GM18861 (cell line): ENCODE measurements at regions not wholly inside any gene's neighbourhood (a gene's known extent, or its start where the extent isn't known, plus 50 kb on each side); places are given as distances from the start of the nearest gene placed in this dataset.
"Not testable (repeated sequence)": the region's sequence is repeated elsewhere in the genome, so short reads cannot be mapped to it uniquely, and the experiment has no call there.

Experiments used
- ATAC-seq: cut with Tn5 transposase; IDR thresholded peaks from one replicate; pipeline ENCODE4 v1.9.1; 2021; ENCODE audit not compliant: unreplicated experiment

DNA sequence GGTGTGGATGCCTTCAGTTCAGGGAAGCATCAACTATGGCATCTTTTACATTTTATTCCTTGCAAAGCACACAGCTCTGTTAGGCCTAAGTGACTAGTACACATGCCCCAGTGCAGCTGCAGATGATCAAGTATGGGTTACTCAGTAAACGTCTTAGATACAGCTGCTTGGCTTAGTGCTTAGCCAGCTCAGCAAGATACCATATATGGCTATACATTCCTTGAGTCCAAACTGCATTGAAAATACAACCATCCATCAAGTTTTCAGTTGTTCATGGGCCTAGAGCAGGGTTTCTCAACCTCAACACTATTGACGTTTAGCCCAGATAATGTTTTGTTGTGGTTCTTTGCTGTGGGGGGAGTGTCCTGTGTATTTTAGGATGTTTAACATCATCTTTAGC lies 769.9 kb downstream of the TSN start:
- ATAC-seq = no peak

DNA sequence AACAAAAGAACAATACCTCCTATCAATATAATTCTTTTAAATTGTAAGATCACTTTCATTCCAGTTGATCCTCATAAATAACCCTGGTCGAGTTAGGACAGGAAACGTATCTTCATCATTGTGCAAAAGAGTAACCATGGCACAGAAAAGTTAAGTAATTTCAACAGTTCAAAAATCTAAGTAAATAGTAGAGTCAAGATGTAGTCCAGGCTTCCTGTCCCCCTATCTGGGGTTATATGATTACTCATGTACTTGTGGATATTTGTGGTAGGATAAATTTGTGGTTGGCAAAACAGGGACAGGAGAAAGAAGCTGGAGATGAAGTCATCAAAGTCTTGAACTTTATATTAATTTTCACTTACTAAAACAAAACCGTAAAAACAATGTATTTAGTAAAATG lies 772.6 kb downstream of the TSN start:
- ATAC-seq = no peak

DNA sequence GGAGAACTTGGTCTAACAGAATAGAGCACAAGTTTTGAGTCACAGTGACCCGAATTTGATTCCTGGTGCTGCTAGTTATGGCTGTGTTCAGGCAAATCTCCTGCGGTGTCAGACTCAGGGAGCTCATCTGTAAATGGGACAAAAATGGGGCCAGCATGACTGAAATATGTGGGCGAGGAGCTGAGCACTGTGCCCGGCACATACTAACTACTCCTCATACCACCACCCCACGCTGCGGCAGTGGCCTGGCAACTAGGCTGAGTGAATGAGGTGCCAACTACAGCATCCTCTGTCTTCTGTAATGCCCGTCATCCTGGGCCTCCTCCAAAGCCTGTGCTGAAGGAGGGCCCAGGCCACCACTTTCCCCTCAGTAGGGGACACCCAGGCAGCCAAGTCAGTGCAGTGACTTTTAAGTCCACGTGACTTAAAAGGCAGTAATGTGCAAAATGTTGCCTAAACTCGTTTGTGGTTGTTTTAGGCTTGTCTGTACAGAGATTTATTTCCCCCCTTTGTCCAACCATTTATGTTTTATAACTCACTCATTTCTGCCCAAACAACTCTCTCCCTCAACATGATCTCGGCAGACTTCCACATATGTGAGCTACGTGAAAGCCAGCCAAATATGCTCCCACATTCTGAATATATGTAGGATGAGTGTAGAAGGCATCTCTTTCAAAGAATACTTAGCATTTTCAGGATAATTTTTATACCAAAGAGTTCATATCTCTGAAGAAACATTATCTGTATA lies 773.7 kb downstream of the TSN start:
- ATAC-seq = no peak

DNA sequence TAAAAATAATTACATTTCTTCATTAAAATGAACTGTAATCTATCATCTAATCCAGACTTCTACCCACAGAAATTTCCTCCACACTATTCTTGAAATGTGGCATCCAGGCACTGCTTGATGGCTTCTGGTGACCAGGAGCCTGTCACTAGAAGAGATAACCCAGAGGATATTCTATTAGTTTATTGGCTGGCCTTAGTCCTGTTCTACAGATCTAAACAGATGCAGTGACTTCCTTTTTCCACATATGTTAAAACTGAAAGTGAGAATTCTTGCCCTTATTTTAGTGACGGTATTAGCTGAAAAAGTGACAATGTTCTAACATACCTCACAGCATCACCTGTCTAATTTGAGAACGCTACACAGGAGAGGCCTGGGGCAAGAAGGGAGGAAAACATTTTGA lies 775.4 kb downstream of the TSN start:
- peak; percentile 85 for ATAC-seq

DNA sequence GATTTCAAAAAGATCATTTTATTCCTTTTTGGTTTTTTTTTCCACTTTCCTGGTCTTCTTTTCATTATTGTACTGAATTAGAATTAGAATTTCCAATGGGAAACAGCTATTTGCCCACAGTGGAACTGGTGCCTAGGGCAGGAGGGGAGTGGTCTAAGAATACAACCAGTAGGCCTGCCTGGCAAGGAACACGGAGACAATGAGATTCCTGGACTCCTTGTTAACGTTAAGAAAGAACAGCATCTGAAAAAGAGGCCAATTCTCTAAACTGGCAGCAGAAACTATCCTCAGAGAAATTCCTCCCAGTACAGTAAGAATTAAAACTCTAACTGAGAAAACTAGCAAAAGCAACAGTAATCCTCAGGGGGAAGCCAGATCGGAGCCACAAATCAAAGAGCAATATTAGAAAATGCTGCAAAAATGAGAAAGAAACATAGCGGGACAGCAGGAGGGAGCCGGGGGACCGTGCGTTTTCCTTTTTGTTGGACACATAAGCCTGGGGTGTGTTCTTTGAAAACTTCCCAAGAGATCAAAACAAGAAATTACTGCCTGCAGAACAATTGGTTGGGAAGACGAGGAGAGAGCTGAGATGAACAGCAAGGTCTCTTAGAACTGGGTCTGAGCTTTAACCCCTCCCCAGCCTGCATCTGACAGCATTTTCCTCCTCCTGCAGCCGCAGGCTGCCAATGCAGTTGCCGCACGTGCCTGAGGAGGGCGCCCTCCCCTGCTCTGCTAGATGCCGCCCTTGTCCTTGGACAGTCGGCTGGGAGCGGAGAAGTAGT lies 776.0 kb downstream of the TSN start:
- no peak for ATAC-seq

DNA sequence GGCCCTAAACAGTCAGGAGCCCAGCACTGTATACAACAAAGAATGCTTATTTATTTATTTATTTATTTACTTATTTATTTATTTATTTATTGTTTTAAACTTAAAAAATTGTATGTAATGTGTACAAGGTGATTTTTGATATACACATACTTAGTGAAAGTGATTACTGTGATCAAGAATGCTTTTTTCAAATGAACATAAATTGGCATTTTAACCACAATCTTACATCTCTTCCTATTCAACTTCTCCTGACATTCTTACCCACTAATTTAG lies 776.6 kb downstream of the TSN start:
- ATAC-seq = no peak

DNA sequence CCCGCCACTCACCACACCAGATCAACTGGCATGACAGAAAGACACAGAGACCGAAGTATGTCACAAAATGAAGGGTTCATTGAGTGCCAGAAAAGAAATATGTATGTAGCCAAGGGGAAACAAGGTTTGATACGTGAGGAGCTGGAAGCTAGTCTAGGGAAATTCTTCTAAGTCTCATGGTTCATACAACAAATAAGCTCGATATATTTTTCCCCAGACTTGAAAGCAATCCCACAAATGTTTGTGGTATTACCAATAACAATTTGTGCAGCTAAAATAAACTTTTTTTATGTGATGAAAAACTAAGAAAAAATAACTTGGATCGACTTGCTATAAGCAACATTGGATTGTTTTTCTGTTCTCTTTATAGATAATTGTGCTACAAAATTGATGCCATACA lies 777.0 kb downstream of the TSN start:
- no peak for ATAC-seq

DNA sequence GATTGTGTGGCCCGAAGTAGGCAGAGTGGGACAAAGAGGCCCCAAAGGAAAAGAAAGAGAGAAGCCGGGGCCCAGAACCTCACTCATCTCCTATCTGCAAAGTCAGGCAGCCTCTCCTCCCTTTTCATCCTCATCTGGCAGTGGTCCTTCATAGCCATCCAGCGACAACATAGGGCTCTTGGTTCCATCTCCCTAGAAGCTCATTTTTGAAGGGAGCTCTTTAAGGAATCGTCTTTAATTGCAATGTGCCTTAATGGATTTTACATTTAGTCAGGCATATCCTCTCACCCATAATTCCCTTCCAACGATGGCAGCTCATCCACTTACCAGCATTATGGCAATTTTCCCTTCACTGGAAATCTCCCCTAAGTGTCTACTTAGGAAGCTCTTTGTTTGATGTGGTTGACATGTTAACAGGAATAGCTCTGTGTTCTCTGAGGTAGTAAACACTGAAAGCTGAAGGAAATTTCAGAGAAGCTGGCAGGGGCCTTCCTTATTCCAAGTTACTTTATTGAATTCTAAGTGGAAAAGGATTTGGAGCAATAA lies 780.6 kb downstream of the TSN start:
- no peak for ATAC-seq

DNA sequence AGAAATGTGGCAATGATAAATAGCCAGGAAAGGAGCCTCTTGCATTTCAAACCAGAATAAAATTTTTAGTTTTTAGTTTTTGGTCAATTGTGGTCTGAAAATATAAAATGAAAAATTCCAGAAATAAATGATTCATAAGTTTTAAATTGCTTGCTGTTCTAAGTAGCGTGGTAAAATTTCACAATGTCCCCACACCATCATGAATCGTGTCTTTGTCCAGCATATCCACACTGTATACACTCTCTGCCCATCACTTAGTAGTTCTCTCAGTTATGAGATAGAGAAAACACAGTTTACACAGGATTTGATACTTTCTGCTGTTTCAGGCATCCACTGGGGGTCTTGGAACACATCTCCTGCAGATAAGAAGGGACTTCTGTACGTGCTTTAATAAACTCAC lies 783.9 kb downstream of the TSN start:
- no peak for ATAC-seq

DNA sequence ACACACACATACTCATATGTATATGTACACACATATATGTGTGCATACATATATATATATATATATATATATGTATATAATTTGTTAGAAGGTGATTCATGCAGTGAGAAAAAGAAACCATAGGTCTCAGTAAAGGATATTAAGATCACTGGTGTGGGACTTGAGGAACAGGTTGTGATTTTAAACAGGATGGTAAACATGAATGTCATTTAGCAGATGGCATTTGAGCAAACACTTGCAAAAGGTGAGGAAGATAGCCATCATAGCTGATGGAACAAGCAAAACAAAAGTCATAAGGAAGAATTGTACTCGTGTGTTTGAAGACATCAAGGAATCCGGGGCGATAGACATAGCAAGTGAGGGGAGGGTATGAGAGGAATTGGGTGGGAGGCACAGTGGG lies 784.5 kb downstream of the TSN start:
- no peak for ATAC-seq

DNA sequence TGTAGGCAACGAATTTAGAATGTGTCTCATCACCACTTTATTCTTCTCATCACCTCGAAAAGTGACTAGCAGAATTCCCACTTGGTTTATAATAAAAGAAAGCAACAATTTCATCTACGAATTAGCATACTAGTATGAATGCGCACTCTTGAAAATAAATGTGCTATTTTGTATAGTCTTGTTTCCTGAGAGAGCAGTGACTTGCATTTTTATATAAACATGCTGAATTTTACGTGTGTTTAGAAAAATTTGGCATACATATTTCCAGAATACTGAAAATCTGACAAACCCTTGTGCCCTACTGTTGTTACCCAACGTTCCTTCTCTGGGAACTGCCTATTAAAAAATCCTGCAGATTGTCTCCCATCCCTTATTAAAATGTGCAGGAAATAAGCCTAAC lies 786.8 kb downstream of the TSN start:
- no peak for ATAC-seq

DNA sequence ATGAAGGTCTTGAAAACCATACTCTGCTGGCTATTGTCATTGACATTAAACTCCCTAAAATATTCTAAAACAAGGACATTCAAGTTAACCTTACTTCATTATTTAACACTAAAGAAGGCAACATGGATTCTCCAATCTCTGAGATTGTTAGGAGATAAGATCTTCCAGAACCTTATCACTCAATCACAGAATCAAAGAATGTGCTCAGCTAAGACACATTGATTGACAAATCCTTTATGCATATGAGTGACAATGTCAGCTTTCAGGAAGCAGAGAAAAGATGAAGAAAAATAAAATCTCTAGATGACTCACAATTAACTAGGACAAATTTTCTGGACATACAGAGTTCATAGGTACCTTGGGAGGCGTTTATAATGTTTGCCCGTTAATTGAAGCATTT lies 787.2 kb downstream of the TSN start:
- no peak for ATAC-seq

DNA sequence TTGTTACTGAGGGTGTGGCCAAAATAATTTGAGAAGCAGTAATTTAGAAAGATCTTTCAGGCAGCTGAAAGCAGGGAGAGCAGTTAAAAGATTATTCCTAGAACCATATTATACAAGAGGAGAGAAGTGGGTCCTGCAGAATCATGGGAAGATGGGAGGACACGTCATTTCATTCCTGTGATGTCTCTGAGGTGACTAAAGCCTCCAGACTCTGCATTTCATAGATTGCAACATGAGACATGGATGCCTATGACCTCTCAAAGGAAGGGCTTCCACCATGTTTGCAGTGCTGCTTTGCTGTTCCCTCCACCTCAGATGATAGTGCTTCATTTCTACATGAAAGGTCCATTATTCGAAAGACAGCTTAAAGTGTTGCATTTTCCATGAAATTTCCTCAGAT lies 788.4 kb downstream of the TSN start:
- ATAC-seq = no peak

DNA sequence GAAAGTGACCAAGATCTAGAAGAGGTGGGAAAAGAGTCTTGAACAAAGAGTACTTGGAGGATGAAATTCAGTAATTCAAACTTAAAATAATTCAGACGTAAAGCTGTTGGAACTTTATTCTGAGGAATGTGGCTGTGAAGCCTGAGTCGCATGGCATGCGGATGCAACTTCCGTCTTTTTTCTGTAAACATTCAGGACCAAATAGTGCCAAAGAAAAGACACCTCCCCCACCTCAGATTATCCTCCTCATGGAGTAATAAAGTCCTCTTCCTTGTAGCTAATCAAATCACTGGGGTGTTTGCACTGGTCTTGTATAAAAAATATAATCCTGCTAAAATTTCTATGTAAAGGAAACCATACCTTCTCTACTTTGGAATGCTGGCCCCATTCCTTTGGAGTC lies 790.4 kb downstream of the TSN start:
- no peak for ATAC-seq

DNA sequence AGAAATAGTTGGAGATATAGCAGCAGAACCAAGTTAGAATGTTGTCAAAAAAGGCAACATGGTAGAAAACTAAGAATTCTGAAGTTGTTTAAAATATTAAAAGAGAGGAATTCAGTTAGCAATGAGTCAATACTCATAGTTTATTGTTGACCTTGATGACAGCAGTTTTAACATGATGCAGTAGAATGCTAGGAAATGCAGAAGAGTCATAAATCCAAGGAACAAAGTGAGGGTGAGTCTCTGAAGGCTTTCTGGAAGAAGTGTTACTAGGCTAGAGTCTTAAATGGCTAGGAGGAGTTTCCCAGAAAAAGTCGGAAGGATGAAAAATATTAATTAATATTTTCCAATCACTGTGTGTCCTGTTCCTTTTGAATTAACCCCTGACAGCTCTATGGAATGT lies 807.3 kb downstream of the TSN start:
- ATAC-seq = no peak

DNA sequence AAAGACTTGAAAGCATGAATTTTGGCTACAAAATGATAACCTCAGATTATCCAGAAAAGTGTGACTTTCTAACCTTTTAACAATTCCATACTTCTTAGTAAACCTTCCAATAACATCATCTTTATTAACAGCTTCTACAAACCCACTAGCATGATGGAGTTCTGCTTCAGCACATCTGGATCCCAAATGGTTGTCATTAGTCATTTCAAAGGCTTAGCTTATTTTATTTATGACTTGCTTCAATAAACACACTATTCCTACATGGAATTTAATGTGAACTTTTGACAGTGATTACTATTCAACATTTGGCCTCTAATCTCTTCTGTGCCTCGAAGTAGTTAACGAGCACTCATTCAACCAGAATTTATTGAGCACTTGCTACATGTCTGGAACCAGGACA lies 808.3 kb downstream of the TSN start:
- ATAC-seq = no peak

DNA sequence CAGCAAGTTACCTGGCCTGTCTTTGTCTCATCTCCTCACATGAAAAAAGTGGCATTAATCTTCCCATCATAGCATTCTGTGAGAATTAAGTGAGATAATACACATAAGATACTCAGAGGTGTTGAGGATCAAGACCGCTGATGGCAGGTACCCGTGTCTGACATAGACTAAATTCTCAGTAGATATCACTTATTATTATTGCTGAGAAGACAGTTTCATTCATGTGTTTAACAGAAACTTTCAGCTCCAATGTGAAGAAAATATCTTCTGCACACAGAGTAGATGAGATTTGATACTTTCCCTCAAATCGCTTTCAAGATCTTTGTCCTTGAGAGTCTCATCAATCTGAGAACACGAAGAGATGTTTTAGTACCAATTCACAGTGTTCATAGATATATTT lies 809.4 kb downstream of the TSN start:
- no peak for ATAC-seq

DNA sequence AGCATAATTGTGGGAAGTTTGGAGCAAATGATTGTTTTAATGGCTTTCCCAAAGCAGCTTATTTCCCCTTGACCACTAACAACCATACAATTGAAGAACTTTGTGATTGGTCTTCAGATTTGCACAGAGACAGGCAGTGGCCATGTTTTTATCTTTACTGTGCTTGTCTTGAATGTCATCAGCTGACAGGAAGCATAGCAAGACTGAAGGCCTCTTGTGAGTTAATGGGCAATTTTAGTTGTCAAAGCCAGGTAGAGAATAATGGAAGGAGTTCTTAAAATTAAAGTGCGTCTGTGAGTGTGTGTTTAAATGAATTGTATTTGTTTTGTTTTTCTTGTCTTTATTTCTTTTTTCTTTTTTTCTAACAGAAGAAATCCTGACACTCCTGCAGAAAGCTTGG lies 809.9 kb downstream of the TSN start:
- no peak for ATAC-seq

DNA sequence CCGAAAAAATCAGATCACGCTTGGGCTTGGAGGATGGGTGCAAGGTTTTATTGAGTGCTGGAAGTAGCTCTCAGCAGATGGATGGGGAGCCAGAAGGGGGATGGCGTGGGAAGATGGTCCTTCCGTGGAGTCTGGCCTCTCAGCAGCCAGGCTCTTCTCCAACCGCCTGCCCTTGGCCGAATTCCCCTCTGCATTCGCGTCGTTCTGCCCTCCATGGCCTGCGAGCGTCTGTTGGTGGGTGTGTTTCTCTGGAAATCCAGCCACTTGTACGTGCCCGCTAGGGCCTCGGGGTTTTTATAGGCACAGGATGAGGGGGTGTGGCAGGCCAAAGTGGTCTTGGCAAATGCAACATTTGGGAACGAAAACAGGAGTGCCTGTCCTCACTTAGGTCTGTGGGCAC lies 815.2 kb downstream of the TSN start:
- ATAC-seq = no peak

DNA sequence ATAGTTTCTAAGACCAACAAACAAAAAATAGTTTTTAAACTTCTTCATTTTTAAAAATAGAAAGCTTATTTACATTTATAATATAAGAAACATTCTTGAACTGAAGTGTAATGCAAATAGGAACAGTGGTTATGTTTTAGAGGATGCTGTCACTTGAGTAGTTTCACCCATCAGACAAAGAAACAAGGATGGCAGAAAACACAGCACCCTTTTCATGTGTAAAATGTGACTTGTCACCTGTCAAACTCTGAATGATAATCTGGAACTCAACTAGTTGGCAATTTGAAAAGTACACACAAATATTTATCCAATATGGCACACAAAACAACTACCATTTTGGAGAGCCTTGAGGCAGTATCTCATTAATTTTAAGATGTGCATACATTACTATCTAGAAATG lies 816.0 kb downstream of the TSN start:
- ATAC-seq = not testable (repeated sequence)

DNA sequence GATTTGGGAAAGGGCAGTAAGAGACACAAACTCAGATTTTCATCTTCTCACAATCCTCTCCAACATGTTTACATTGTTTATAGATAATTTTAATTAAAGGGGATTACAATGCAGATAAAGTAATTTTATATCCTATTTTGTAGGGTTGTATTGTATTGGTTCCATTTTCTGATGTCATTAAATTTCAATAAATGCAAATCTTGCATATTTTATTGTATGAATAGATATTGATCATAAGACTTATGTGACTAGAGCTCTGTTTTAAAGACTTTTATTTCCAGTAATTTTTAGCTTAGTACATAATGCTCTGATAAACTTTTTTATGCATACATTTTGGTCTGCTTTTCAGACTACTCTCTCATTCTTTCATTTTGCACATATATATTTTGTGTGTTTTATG lies 819.6 kb downstream of the TSN start:
- no peak for ATAC-seq

DNA sequence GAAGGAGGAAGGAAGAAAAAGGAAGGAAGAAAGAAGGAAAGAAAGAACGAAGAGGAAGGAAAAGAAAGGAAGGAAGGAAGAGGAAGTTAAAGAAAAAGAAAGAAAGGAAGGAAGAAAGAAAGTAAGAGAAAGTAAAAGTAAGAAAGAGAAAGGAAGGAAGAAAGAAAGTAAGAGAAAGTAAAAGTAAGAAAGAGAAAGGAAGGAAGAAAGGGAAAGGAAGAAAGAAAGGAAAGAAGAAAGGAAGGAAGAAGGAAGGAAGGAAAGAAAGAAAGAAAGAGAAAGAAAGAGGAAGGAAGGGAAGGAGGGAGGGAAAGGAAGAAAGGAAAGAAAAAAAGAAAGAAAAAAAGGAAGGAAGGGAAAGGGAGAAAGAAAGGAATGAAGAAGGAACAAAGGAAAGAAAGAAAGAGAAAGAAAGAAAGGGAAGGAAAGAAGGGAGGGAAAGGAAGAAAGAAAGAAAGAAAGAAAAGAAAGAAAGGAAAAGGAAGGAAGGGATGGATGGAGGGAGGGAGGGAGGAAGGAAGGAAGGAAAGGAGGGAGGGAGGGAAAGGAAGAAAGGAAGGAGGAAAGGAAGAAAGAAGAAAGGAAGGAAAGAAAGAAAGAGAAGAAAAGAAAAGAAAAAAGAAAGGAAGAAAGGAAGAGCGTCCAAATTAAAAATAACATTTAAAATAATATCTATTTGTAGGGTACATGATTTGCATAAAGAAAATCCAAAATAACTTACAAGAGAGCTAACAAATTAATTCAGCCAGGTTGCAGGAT lies 827.9 kb downstream of the TSN start:
- ATAC-seq = no peak
